Panc1 (cell line): ENCODE measurements at regions not wholly inside any gene's neighbourhood (a gene's known extent, or its start where the extent isn't known, plus 50 kb on each side); places are given as distances from the start of the nearest gene placed in this dataset.

ENCODE experiments used
- POLR2AphosphoS5 ChIP-seq: IDR thresholded peaks from 2 replicates; pipeline ENCODE4 v1.6.1; 2012; ENCODE audit warnings: mild to moderate bottlenecking, low read depth, low read length, moderate library complexity
- SIN3A ChIP-seq: IDR thresholded peaks from 2 replicates; pipeline ENCODE4 v1.6.1; 2012; ENCODE audit warnings: low read depth, mild to moderate bottlenecking, low read length, moderate library complexity, borderline replicate concordance; ENCODE audit not compliant: insufficient read depth
- TCF7L2 ChIP-seq: IDR thresholded peaks from 2 replicates; pipeline ENCODE4 v1.6.1; 2011; ENCODE audit warnings: mild to moderate bottlenecking, low read depth, low read length, inconsistent platforms
- TF ChIP-seq, protein P1 (sequence below): fragments of 450-650 bp; IDR thresholded peaks from 2 replicates; pipeline ENCODE4 v1.5.1; 2017; ENCODE audit warnings: mild to moderate bottlenecking
- TF ChIP-seq, protein P2 (sequence below), 2 experiments: IDR thresholded peaks; 2 replicates each; pipeline ENCODE4 v1.6.1; 2011 to 2012; ENCODE audit warnings: low read depth in 2 of 2, control low read depth in 1 of 2, low read length in 1 of 2, mild to moderate bottlenecking in 1 of 2, moderate library complexity in 1 of 2; ENCODE audit not compliant: insufficient read depth in 1 of 2

DNA sequence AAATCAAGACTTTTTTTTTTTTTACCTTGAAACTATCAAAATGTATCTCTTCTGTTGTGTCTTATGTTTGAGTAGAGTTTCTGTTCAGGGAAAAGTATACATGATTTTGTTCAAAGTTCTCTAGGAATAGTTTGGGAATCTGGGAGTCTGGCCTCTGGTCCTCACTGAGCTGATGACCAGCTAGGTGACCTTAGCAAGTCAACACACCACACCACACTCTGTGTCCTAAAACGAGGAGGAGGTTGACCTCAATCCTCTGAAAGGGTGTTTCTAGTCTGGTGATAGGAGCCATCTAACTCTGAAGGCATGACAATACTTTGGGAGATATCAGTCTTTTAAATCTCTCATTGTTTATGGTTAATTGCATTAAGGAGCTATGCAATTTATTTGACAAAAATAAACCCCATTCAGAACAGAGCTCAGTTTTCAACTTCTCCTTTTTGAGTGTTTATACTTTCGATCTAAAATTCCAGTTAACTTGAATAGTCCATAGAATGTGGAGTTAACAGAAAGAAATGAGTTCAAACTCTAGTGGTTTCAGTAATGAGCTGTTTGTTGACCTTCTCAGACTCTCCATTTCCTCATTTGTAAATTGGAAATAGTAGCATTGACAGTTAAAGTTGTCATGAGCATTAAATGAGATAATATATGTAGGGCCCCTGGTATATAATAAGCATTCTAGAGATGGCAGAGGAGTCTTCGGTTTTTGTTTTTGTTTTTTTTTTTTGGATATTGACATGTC lies 112.2 kb upstream of the LRRN1 start:
- TF ChIP-seq, protein P1, sequence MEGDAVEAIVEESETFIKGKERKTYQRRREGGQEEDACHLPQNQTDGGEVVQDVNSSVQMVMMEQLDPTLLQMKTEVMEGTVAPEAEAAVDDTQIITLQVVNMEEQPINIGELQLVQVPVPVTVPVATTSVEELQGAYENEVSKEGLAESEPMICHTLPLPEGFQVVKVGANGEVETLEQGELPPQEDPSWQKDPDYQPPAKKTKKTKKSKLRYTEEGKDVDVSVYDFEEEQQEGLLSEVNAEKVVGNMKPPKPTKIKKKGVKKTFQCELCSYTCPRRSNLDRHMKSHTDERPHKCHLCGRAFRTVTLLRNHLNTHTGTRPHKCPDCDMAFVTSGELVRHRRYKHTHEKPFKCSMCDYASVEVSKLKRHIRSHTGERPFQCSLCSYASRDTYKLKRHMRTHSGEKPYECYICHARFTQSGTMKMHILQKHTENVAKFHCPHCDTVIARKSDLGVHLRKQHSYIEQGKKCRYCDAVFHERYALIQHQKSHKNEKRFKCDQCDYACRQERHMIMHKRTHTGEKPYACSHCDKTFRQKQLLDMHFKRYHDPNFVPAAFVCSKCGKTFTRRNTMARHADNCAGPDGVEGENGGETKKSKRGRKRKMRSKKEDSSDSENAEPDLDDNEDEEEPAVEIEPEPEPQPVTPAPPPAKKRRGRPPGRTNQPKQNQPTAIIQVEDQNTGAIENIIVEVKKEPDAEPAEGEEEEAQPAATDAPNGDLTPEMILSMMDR: no peak
- TF ChIP-seq POLR2AphosphoS5 (no peak), TCF7L2 (no peak), SIN3A (no peak)
- TF ChIP-seq, protein P2, sequence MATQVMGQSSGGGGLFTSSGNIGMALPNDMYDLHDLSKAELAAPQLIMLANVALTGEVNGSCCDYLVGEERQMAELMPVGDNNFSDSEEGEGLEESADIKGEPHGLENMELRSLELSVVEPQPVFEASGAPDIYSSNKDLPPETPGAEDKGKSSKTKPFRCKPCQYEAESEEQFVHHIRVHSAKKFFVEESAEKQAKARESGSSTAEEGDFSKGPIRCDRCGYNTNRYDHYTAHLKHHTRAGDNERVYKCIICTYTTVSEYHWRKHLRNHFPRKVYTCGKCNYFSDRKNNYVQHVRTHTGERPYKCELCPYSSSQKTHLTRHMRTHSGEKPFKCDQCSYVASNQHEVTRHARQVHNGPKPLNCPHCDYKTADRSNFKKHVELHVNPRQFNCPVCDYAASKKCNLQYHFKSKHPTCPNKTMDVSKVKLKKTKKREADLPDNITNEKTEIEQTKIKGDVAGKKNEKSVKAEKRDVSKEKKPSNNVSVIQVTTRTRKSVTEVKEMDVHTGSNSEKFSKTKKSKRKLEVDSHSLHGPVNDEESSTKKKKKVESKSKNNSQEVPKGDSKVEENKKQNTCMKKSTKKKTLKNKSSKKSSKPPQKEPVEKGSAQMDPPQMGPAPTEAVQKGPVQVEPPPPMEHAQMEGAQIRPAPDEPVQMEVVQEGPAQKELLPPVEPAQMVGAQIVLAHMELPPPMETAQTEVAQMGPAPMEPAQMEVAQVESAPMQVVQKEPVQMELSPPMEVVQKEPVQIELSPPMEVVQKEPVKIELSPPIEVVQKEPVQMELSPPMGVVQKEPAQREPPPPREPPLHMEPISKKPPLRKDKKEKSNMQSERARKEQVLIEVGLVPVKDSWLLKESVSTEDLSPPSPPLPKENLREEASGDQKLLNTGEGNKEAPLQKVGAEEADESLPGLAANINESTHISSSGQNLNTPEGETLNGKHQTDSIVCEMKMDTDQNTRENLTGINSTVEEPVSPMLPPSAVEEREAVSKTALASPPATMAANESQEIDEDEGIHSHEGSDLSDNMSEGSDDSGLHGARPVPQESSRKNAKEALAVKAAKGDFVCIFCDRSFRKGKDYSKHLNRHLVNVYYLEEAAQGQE (IDR thresholded peaks at IDR 0.05; ENCODE audit: insufficient read depth in 1 of 2, low read depth in 2 of 2, low read length in 1 of 2): no peak
